Endothelial cell (in vitro differentiated cells): ENCODE measurements at regions not wholly inside any gene's neighbourhood (a gene's known extent, or its start where the extent isn't known, plus 50 kb on each side); places are given as distances from the start of the nearest gene placed in this dataset.
A peak's percentile ranks its signal among the peaks of the same experiment; 100 is the strongest.
"Not testable (repeated sequence)": the region's sequence is repeated elsewhere in the genome, so short reads cannot be mapped to it uniquely, and the experiment has no call there.

Experiments used
- DNase-seq: peaks from one replicate; pipeline ENCODE4 v3.0.0; 2021; ENCODE audit warnings: low spot score
- H3K27ac Mint-ChIP-seq: one replicate; pipeline ENCODE4 v1.8.0; 2021; ENCODE audit warnings: mixed read lengths, inconsistent platforms; ENCODE audit not compliant: unreplicated experiment
- H3K27me3 Mint-ChIP-seq: one replicate; pipeline ENCODE4 v1.8.0; 2021; ENCODE audit warnings: mild to moderate bottlenecking, moderate library complexity, mixed read lengths, inconsistent platforms; ENCODE audit not compliant: unreplicated experiment
- H3K36me3 Mint-ChIP-seq: one replicate; pipeline ENCODE4 v1.8.0; 2021; ENCODE audit warnings: mild to moderate bottlenecking, low read depth, mixed read lengths, inconsistent platforms; ENCODE audit not compliant: unreplicated experiment
- H3K4me1 Mint-ChIP-seq: one replicate; pipeline ENCODE4 v1.8.0; 2021; ENCODE audit warnings: mild to moderate bottlenecking, mixed read lengths, inconsistent platforms; ENCODE audit not compliant: unreplicated experiment
- H3K4me3 Mint-ChIP-seq: one replicate; pipeline ENCODE4 v1.8.0; 2021; ENCODE audit warnings: mild to moderate bottlenecking, mixed read lengths, inconsistent platforms; ENCODE audit not compliant: unreplicated experiment
- H3K9me3 Mint-ChIP-seq: one replicate; pipeline ENCODE4 v1.8.0; 2021; ENCODE audit warnings: mixed read lengths, inconsistent platforms; ENCODE audit not compliant: unreplicated experiment

GRCh38 chr9:43138909-43139308, 955.5 kb downstream of the SPATA31A6 start:
- H3K9me3 Mint-ChIP-seq, H3K36me3 Mint-ChIP-seq, H3K4me3 Mint-ChIP-seq, H3K4me1 Mint-ChIP-seq, DNase-seq, H3K27ac Mint-ChIP-seq, H3K27me3 Mint-ChIP-seq: not testable (repeated sequence)

GRCh38 chr9:43139349-43139748, 955.9 kb downstream of the SPATA31A6 start:
- not testable (repeated sequence) for H3K4me1 Mint-ChIP-seq, H3K36me3 Mint-ChIP-seq, H3K27ac Mint-ChIP-seq, DNase-seq, H3K9me3 Mint-ChIP-seq, H3K4me3 Mint-ChIP-seq, H3K27me3 Mint-ChIP-seq

DNA sequence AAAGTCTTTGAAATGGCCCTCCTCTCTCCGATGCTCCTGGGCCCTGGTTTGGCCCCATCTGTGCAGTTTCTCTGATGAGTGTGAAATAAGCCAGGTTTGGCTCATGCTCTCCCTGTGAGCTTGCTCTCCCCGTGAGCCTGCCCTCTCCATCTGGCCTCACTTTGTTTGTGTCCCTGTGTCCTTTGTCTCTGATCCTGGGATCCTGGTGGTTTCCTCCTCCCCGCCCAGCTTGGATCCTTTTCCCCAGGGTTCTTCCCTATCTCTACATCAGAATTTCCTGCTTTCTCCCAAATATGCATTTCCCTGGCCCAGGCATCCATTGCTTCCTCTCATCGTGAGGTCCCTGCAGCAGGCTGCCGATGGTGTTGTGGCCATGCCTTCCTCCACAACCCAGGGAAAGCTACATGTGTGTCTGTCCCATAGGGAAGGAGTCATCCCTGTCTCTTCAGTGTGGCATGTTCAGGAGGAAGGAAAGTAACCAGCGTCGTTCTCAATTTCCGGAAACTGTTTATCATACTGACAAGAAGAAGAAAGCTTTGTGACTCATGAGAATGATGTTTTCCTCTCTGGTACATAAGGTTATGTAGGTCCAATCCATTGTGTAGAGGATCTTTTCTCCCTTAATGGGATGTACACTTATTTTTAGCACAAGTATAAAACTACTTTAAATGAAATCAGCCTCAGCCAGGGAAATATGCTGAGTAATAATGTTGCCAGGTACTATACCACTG, 956.6 kb downstream of the SPATA31A6 start:
- not testable (repeated sequence) for H3K4me3 Mint-ChIP-seq, DNase-seq, H3K36me3 Mint-ChIP-seq, H3K27me3 Mint-ChIP-seq, H3K4me1 Mint-ChIP-seq, H3K9me3 Mint-ChIP-seq
- peak overlapping the region; percentile 85 for H3K27ac Mint-ChIP-seq
